Sigmoid colon (tissue), 4 donors: ENCODE measurements at regions not wholly inside any gene's neighbourhood (a gene's known extent, or its start where the extent isn't known, plus 50 kb on each side); places are given as distances from the start of the nearest gene placed in this dataset.

Experiments used
- EP300 ChIP-seq, 4 donors: sonication (generic); formaldehyde crosslinking; IDR thresholded peaks; one replicate each; pipeline ENCODE4 v1.6.1; 2017; ENCODE audit warnings: antibody characterized with exemption in 4 of 4
- POLR2A ChIP-seq, 2 donors: fragments of 450-650 bp; IDR thresholded peaks; one replicate each; pipeline ENCODE4 v1.6.1; 2016; ENCODE audit warnings: antibody characterized with exemption in 2 of 2, mild to moderate bottlenecking in 2 of 2, moderate library complexity in 2 of 2
- POLR2AphosphoS5 ChIP-seq, 4 donors: sonication (generic); formaldehyde crosslinking; IDR thresholded peaks; one replicate each; pipeline ENCODE4 v1.6.1; 2017; ENCODE audit warnings: antibody characterized with exemption in 4 of 4
- TF ChIP-seq, protein P1 (sequence below), 4 experiments: fragments of 450-650 bp in 3 of 4; fragments of 200-600 bp in 1 of 4; IDR thresholded peaks; one replicate each; pipeline ENCODE4 v1.5.1; 2016 to 2019; ENCODE audit warnings: antibody characterized with exemption in 4 of 4, mild to moderate bottlenecking in 3 of 4, moderate library complexity in 2 of 4

DNA sequence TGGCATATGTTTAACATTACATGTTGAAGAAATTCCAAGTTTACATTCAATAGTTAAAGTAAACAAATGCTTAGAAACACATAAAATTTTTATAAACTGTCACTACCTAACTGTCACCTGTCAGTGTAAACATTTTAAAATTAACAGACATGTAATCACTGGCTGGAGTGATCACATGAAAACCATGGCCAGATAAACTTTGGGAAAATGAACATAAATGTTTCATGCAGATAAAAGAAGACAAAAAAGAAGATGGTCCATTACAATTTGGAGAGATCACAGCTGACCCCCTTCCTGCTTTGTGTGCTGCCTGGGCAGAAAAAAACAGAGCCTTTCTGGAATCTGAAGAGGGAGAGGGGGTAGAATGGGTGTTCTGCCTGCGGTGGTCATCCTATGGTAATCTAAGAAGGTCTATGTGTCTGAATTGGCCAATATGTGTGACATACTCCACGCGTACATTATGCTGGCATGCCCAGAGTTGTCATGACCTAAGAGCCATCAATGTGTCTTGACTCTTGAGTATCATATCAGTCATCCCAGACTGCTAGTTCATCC lies 57.5 kb upstream of the MEOX2 start:
- TF ChIP-seq, protein P1, sequence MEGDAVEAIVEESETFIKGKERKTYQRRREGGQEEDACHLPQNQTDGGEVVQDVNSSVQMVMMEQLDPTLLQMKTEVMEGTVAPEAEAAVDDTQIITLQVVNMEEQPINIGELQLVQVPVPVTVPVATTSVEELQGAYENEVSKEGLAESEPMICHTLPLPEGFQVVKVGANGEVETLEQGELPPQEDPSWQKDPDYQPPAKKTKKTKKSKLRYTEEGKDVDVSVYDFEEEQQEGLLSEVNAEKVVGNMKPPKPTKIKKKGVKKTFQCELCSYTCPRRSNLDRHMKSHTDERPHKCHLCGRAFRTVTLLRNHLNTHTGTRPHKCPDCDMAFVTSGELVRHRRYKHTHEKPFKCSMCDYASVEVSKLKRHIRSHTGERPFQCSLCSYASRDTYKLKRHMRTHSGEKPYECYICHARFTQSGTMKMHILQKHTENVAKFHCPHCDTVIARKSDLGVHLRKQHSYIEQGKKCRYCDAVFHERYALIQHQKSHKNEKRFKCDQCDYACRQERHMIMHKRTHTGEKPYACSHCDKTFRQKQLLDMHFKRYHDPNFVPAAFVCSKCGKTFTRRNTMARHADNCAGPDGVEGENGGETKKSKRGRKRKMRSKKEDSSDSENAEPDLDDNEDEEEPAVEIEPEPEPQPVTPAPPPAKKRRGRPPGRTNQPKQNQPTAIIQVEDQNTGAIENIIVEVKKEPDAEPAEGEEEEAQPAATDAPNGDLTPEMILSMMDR (IDR thresholded peaks at IDR 0.05), result no peak
- TF ChIP-seq POLR2A (IDR thresholded peaks at IDR 0.05), result no peak
- no peak for TF ChIP-seq POLR2AphosphoS5 (IDR thresholded peaks at IDR 0.05)
- TF ChIP-seq EP300 (IDR thresholded peaks at IDR 0.05), result no peak
